OCI-LY3 (cell line): ENCODE measurements at regions not wholly inside any gene's neighbourhood (a gene's known extent, or its start where the extent isn't known, plus 50 kb on each side); places are given as distances from the start of the nearest gene placed in this dataset.

ENCODE experiments used
- CTCF ChIP-seq: fragments of 200-600, 300-600 bp; sonication (generic); IDR thresholded peaks from 2 replicates; pipeline ENCODE4 v1.5.1; 2014; ENCODE audit warnings: antibody characterized with exemption, low read length, low read depth
- EZH2phosphoT487 ChIP-seq: fragments of 200-600 bp; shearing (Covaris generic); IDR thresholded peaks from 2 replicates; pipeline ENCODE4 v1.6.1; 2018; ENCODE audit warnings: antibody characterized with exemption, mixed run types, low read depth

- TF ChIP-seq CTCF, result no peak
- no peak for TF ChIP-seq EZH2phosphoT487
These were observed 117.1 kb upstream of the CHD1 start for GRCh38 chr5:99045871-99046270.
